Kidney (tissue), 13 donors: ENCODE measurements at regions not wholly inside any gene's neighbourhood (a gene's known extent, or its start where the extent isn't known, plus 50 kb on each side); places are given as distances from the start of the nearest gene placed in this dataset.

Experiments used
- DNase-seq, 5 donors: peaks; one replicate each; pipeline ENCODE4 v3.0.0-alpha.2; 2013 to 2020
- FAIRE-seq: peaks from 2 replicates; lab custom pipeline; 2012; peaks lifted over from hg19 to GRCh38; lab: Jason Lieb, UNC
- H3K27ac ChIP-seq, 2 donors: one replicate each; pipeline ENCODE4 v1.7.0; 2013; ENCODE audit warnings: low read depth in 2 of 2, low read length in 2 of 2, inconsistent platforms in 1 of 2
- H3K27me3 ChIP-seq: one replicate; pipeline ENCODE4 v1.7.1; 2013; ENCODE audit warnings: low read length, inconsistent platforms; ENCODE audit not compliant: control insufficient read depth, insufficient read depth
- H3K36me3 ChIP-seq, 3 donors: one replicate each; pipeline versions ENCODE4 v1.7.0 to v1.7.1; 2013; ENCODE audit warnings: low read length in 3 of 3, control low read depth in 1 of 3, inconsistent platforms in 1 of 3; ENCODE audit not compliant: insufficient read depth in 3 of 3, control insufficient read depth in 2 of 3
- H3K4me1 ChIP-seq, 3 donors: one replicate each; pipeline versions ENCODE4 v1.7.0 to v1.7.1; 2013; ENCODE audit warnings: low read length in 3 of 3, inconsistent platforms in 1 of 3, low read depth in 1 of 3; ENCODE audit not compliant: control insufficient read depth in 2 of 3, insufficient read depth in 2 of 3
- H3K4me3 ChIP-seq, 3 donors: one replicate each; pipeline versions ENCODE4 v1.7.0 to v1.8.1; 2013; ENCODE audit warnings: low read length in 3 of 3, control low read depth in 1 of 3, inconsistent platforms in 1 of 3
- H3K9ac ChIP-seq, 3 donors: one replicate each; pipeline versions ENCODE4 v1.7.0 to v1.7.1; 2013; ENCODE audit warnings: low read length in 3 of 3, control low read depth in 1 of 3, inconsistent platforms in 1 of 3
- H3K9me3 ChIP-seq, 3 donors: one replicate each; pipeline versions ENCODE4 v1.7.0 to v1.7.1; 2013; ENCODE audit warnings: low read length in 3 of 3, control low read depth in 1 of 3, inconsistent platforms in 1 of 3; ENCODE audit not compliant: control insufficient read depth in 2 of 3, insufficient read depth in 1 of 3
- CTCF ChIP-seq: IDR thresholded peaks from 3 replicates; pipeline ENCODE4 v1.5.1; 2012; ENCODE audit warnings: mild to moderate bottlenecking, moderate library complexity, borderline replicate concordance; ENCODE audit not compliant: insufficient read depth; ENCODE audit errors: extremely low read depth
- intact Hi-C: fragments of 100-400 bp; cut with DNase I; formaldehyde crosslinking; loops from one replicate; pipeline ENCODE4 v1.11.1; 2022
- donor health status: control.
- donor health status: control.
- donor health status: control.
- donor health status: control.
- donor health status: control.
- donor health status: DM: yes; HTN: yes; CAD: no.
- donor health status: Normal renal cell carcinoma (clear cell type).

GRCh38 chr4:23959396-23960148 lies 69.7 kb upstream of the PPARGC1A start:
- no peak for TF ChIP-seq CTCF
- no peak for FAIRE-seq
- DNase-seq, result no peak
- H3K27me3 ChIP-seq, result no peaks in the 10 kb centered on the region
- H3K9ac ChIP-seq, result no peak overlapping the region
- intact Hi-C loops, result no loop called here
- H3K4me3 ChIP-seq, result no peak overlapping the region
- H3K4me1 ChIP-seq, result no peaks in the 10 kb centered on the region
- H3K9me3 ChIP-seq, result peaks cover 0 to 2% (median 0%) of the 10 kb centered on the region in 3 donors
- no peaks in the 10 kb centered on the region for H3K36me3 ChIP-seq
- no peak overlapping the region for H3K27ac ChIP-seq

- FAIRE-seq (no peak), DNase-seq (no peak)
- intact Hi-C loops, result no loop called here
- no peak for TF ChIP-seq CTCF
- Histone ChIP-seq H3K27me3 (no peaks in the 10 kb centered on the region), H3K27ac (no peak overlapping the region), H3K4me3 (no peak overlapping the region), H3K4me1 (no peaks in the 10 kb centered on the region), H3K9me3 (peaks cover 0 to 2% (median 0%) of the 10 kb centered on the region in 3 donors), H3K9ac (no peak overlapping the region), H3K36me3 (no peaks in the 10 kb centered on the region)
Measured at GRCh38 chr4:23958749-23959148, 68.9 kb upstream of the PPARGC1A start.

GRCh38 chr4:23957465-23957864 lies 67.6 kb upstream of the PPARGC1A start:
- intact Hi-C loops, result no loop called here
- FAIRE-seq, result no peak

More at GRCh38 chr4:23957465-23957864, 67.6 kb upstream of the PPARGC1A start:
- no peak for DNase-seq
- Histone ChIP-seq H3K4me1 (no peaks in the 10 kb centered on the region), H3K36me3 (no peaks in the 10 kb centered on the region), H3K9ac (no peak overlapping the region), H3K27ac (no peak overlapping the region), H3K4me3 (no peak overlapping the region), H3K27me3 (no peaks in the 10 kb centered on the region), H3K9me3 (peaks cover 0 to 2% (median 0%) of the 10 kb centered on the region in 3 donors)
- TF ChIP-seq CTCF, result no peak
